SKM-1 treated with dmso at 0.1 percent for 144 hours (cell line): ENCODE measurements at regions not wholly inside any gene's neighbourhood (a gene's known extent, or its start where the extent isn't known, plus 50 kb on each side); places are given as distances from the start of the nearest gene placed in this dataset.
A peak's percentile ranks its signal among the peaks of the same experiment; 100 is the strongest.
"Not testable (repeated sequence)": the region's sequence is repeated elsewhere in the genome, so short reads cannot be mapped to it uniquely, and the experiment has no call there.

Experiments used
- DNase-seq: peaks from one replicate; lab custom pipeline; 2025; ENCODE audit not compliant: unreplicated experiment; lab: John Stamatoyannopoulos, UW

DNA sequence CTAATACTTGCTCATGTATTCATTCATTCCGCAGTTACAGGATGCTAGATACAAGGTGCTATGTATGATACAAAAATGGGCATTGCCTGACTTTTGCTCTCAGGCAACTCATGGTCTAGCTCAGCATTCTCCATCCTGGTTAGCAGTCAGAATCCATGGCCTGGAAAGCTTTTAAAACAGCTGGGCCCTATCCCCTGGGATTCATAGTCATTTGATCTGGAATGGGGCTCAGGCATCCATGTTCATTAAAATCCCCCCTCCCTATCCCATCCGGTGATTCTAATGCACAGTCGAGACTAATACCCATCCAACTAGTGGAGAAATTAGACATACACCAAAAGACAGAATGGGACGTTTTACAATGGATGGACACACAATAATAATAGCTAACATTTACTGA is 104.1 kb upstream of the TMEM132E start:
- no peak for DNase-seq

GRCh38 chr17:34474706-34475105 is 104.7 kb upstream of the TMEM132E start:
- DNase-seq: no peak

DNA sequence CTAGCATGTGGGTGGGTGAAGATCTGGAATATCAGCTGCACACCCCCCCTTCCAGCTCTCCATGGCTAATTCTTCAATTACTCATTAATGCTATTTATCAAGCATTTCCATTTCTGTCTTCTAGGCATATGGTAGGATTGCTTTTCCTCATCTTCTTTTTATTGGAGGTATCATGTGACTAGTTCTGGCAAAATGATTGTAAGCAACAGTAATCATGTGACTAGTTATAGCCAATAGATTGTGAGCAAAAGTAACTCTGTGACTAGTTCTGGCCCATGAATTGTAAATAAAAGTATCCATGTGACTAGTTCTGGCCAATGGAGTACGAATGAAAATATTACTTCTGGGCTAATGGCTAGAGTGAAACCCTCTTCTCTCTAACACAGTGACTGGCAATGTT is 107.0 kb upstream of the TMEM132E start:
- DNase-seq: no peak

GRCh38 chr17:34471278-34471677 is 108.1 kb upstream of the TMEM132E start:
- DNase-seq: not testable (repeated sequence)

- no peak for DNase-seq
Observed at GRCh38 chr17:34465789-34466188, 102.8 kb upstream of the CCL1 start.

GRCh38 chr17:34464812-34465211 is 101.8 kb upstream of the CCL1 start:
- no peak for DNase-seq

- no peak for DNase-seq
Observed at GRCh38 chr17:34458266-34458665, 95.2 kb upstream of the CCL1 start.

GRCh38 chr17:34456121-34456520 is 93.1 kb upstream of the CCL1 start:
- DNase-seq: no peak

DNA sequence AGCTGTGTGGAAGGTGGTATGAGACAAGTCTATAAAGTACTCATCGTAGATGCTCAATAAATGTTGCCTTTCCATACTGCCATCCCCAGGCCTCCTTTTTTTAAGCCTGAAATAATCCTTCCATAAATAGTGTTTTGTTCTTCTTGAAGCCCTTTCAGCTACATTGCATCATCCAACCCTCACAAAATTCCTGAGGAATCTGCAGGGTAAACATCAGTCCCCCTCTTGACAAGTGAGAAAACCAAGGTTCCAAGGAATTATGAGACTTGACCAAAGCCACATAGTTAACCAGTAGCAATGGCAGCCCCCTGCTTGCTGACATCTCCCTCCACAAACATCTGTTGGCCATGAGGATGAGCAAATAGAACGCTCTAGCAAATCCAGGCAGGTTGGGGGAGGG is 89.7 kb upstream of the CCL1 start:
- no peak for DNase-seq

GRCh38 chr17:34451313-34451712 is 88.3 kb upstream of the CCL1 start:
- DNase-seq: no peak

DNA sequence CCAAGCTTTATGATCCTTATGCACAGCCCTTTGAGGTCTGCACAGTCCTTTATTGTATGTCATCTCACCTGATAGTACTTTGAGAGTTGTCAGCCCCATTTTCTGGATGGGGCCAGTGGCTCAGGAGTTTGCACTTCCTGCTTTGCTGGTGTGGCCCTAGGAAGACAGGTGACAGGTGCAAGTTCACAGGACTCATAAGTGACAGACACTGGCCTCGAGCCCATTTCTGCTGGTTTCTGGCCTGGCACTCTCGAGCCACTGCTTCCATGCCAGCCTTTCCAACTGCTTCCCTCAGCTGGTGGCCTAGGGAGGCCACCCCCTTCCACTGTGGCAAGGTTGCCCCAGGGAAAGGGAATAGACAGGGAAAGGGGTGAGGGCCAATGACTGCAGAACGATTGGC is 84.4 kb upstream of the CCL1 start:
- no peak for DNase-seq

GRCh38 chr17:34445101-34445500 is 82.1 kb upstream of the CCL1 start:
- no peak for DNase-seq

- no peak for DNase-seq
Observed at GRCh38 chr17:34443619-34444469, 80.8 kb upstream of the CCL1 start.

GRCh38 chr17:34442387-34443111 is 79.5 kb upstream of the CCL1 start:
- DNase-seq: no peak

DNA sequence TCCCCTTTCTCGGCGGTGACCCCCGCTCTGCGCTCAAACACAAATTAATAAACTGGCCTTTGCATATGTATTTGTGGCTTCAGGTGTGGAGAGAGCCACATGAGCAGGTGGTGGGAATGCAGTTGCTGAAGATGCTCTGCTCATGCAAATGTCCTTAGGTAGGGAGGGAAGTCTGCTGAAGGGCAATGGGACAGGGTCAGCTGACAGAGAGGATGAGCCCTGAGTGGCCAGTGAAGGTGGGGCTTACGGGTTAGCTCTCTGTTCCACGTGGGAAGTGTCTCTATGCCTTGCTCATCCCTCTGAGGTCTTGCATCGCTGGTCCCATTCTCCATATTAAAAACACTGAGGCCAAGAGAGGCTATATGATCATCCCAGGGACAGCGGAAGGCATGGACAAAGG is 74.2 kb upstream of the CCL1 start:
- DNase-seq: no peak

- no peak for DNase-seq
Observed at GRCh38 chr17:34436607-34437006, 73.6 kb upstream of the CCL1 start.

DNA sequence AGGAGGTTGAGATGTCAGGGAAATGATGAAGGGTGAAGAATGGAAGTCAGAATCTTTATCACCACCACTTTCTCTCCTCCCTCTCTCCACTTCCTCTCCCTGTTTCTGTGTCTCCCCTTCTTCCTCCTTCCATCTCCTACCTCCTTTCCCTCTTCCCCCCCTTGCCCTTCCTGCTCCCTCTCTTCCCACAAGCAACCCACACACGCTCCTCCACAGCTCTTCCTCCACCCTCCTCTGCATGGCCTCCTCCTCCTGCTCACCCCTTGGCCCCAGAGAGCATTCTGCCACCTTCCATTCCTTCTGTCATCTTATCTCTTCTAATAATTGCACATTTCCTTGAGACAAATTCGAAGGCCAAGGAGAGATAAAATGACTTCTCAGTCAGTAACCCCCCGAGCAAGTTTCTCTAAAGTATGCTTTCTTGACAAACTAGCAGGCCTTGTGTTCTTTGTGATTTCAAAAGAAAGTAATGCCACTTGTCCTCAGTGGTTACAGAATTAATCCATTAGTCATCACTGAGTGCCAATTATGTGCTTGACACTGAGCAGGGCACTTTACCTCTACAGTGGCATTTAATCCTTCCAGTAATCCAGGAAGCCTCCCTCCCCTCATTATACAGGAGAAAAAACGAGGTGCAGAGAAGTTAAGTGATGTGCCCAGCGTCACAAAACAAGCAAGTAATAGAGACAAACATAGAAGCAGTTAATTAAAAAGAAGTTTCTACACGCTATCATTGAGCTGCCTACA is 72.3 kb upstream of the CCL1 start:
- no peak for DNase-seq

DNA sequence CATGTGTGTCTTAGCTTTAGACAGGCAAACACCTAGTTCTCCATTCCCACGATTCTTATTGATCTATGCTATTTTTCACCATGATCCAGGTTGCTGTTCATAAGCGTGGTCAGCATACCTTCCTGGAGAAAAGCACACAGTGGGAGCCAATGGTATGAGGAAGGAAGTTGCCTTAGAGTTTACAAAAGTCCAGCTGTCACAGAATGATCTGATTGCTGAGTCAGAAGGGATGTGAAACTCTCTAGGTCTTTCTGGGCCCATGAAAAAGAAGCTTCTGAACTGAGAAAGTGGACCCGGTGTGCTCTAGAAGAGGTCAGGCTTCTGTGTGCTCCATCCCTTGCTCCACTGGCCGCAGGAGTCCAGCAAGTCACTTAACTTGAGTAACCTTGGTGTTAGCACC is 71.0 kb upstream of the CCL1 start:
- DNase-seq: peak; percentile 11

- DNase-seq: no peak
Observed at GRCh38 chr17:34424814-34425491, 61.9 kb upstream of the CCL1 start.

DNA sequence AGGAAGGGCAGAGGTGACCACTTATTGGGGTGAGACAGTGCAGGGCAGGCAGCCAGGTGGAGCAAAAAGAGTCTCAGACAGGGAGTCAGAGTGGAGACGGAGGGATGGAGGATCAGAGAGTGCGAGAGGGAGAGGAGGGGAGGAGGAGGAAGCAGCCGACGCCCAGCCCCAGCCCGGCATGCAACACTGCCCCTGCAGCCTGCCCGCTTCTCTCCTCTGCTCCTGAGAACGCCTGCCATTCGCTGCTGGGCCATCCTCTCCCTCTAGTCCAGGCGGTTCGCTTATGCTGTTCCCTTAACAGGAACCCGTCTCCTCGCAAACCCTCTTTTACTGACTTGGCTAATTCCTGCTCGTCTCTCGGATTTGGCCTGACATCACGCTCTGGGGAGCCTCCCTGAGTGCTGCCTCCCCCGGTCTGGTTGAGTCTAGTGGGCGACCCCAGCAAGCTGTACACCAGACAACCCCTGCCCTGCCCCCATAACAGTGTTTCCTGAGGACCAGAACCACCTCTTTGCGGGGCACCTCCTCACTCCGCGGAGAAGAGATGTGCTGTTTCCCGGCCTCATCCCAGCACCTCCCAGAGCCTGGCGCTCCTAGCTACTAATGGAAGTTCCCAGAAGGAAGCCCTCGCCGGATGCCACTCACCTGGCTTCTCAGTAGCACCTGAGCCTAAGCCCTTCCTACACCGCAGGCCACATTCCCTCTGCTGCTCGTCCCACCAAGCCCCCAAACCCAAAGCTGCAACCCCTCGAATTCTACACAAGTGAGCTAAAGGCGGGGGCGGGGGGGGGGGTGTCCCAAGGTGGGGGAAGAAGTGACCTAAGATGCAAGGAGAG is 61.2 kb upstream of the CCL1 start:
- DNase-seq: no peak
